ENCODE measurements at regions not wholly inside any gene's neighbourhood (a gene's known extent, or its start where the extent isn't known, plus 50 kb on each side); places are given as distances from the start of the nearest gene placed in this dataset.

GRCh38 chr18:47550611-47551010, 299.2 kb upstream of the SKOR2 start:
- TF ChIP-seq CTCF (IDR thresholded peaks at IDR 0.05; ENCODE audit: low read depth, low read length) (no peak), POLR2A (IDR thresholded peaks at IDR 0.05; ENCODE audit: extremely low read depth, insufficient read length) (no peak), MYC (IDR thresholded peaks at IDR 0.05; ENCODE audit: low read depth, low read length) (no peak), MAX (IDR thresholded peaks at IDR 0.05; ENCODE audit: low read depth, low read length) (no peak)
